Stimulated activated CD4-positive, alpha-beta T cell treated with anti-CD3 and anti-CD28 coated beads, Interleukin-2, amount 100 ng/mL, for 4 hours (primary cell): ENCODE measurements at regions not wholly inside any gene's neighbourhood (a gene's known extent, or its start where the extent isn't known, plus 50 kb on each side); places are given as distances from the start of the nearest gene placed in this dataset.
"Not testable (repeated sequence)": the region's sequence is repeated elsewhere in the genome, so short reads cannot be mapped to it uniquely, and the experiment has no call there.

Experiments used
- DNase-seq: peaks from one replicate; pipeline ENCODE4 v3.0.0-alpha.2; 2020; ENCODE audit warnings: low read depth

DNA sequence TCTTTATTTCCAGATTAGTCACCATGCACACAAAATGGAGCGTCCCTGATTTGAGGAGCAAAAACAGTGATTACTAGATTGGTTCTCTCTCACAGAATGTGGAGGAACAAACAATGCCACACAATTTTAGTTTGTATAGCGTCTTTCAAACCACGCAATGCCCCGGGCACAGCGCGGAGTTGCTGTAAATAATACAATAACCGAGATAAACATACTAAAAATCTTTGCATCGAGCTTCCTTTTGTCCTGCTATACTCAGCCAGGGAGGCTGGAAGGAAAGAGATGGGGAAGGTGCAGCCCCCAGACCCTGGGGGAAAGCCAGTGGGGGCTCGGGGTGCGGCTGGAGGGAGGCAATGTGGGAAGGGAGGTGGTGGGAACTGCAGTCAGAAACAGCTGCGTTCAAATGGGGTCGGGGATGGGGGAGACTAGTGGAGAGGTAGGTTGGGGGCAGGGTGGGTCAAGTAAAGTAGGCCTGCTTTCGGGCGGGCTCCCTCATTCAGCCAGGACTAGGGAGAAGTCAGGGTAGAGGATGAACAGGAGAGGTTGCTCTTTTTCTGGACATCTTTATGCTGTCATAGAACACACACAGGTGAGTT lies 366.3 kb downstream of the RPS6KC1 start:
- no peak for DNase-seq

DNA sequence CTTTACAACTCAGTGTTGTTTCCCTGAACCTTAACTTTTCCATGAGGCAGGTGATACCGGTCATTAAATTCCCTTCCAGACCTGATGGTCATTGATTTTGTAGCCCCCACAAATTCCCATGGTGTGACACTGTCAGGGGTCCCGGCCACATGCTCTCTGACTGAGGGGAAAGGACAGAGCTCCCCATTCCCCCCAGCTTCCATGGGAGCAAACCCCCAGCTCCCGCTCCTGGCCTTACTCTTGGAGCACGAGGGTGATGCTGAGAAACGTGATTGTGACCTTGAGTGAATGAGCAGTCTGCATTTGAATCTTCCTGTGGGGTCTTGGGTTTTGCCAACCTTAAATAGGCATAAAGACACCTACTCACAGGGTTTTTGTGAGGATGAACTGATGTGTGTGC lies 366.8 kb downstream of the RPS6KC1 start:
- no peak for DNase-seq

DNA sequence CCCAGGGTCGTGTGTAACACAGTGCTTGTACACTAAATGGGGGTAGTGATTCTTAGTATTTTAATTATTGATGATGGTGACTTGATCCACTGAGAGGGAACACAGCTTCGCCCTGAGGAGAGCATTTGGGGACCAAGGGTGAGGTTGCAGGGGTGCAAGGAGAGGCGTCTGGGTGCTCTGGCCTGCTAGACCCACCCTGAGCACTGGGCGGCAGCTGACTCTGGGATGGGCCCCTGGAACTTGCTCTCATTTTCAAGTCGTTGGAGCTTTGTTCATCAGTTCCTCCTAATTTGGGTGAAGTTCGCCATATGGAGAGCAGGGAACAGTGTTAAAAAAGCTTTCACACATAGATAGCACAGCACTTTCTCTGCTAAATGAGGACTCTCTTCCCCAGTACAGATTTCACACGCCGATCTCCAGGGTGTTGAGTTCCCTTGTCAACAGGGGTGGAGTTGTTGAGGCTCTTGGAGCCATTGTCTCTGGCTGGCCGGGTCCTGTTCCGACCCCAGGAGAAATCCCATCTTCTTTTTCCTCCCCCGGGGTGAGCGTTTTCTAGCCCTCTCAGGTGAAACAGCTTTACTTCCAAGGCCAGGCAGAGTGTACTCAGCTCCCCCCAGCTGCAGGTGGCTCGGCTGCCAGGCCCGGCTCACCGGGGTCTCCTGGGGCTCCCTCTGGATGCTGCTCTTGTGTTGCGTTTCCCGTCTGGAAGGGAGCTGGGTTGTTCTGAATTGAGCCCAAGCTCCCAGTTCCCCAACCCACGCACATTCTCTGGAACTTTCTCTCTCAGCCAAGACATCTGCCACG lies 367.4 kb downstream of the RPS6KC1 start:
- DNase-seq, result no peak

DNA sequence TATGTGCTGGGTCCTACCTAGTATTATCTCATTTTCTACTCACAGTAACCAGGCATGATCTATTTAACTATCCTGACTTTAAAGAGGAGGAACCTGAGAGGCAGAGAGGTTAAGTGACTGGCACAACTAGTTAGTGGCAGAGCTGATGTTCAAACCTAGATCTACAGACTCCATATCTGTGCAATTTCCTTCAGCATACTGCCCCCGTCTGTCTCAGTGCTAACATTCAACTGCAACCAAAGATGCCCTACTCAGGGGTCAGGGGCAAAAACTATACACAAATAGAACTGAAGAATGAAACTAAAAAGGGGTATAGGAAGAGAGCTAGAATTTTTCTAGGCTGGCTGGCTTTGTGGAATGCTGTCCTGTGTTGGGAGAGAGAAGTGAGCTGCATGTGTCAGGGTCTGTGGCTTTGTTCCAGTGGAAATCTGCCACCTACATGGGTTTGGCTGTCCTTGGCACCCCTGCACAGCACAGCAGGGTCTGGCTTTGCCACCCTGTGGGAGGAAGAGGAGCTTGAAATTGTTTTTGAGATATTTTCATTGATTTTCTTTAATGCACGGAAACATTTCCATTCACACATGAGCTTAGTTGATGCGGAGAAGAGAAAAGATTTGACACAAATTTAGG lies 368.5 kb downstream of the RPS6KC1 start:
- no peak for DNase-seq

DNA sequence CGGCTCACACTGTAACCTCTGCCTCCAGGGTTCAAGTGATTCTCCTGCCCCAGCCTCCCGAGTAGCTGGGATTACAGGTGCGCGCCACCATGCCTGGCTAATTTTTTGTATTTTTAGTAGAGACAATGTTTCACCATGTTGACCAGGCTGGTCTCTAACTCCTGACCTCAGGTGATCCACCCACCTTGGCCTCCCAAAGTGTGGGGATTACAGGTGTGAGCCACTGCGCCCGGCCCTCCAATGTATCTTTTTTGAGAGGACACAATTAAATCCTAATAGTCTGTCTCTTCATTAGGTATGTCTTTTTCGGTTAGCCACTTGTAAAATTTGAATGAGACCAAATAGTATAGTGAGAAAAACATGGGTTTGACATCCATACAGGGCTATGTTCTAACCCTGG lies 370.1 kb downstream of the RPS6KC1 start:
- DNase-seq, result not testable (repeated sequence)

DNA sequence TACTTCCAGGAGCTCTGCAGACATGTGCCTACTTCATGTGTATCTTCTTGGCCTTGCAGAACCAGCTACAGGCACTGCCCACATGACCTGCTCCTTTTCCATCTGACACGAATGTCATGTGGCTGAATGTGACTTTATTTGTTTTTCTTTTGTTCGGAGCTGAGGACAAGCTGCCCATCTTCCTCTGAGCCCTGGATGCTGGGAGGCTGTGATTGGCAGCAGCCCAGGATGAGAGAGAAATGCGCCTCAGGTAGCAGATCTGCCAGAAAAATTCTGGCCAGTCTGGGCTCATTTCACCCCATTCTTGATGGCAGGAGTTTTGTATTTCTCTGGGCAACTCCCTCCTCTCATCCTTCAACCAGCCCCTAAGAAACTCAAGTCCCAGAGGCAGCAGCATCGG lies 372.0 kb downstream of the RPS6KC1 start:
- DNase-seq, result no peak

DNA sequence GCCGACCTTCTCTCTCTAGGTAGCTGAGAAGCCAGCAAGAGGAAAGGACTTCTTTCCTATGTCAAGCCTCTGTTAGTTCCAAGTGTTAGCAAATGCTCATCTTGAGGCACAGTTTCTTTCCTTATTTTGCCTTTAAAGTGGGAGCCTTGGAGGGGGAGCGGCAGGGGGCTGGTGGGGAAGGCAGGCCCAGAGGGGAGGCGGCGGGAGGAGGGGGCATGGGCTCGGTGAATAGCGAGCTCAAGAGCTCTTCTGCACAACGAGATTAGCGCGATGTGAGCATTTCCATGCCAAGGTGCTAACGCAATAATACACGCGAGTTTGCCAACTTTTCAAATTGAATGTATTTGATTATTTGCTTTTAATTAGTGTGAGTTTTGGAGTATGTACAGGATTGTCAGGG lies 372.6 kb downstream of the RPS6KC1 start:
- no peak for DNase-seq

DNA sequence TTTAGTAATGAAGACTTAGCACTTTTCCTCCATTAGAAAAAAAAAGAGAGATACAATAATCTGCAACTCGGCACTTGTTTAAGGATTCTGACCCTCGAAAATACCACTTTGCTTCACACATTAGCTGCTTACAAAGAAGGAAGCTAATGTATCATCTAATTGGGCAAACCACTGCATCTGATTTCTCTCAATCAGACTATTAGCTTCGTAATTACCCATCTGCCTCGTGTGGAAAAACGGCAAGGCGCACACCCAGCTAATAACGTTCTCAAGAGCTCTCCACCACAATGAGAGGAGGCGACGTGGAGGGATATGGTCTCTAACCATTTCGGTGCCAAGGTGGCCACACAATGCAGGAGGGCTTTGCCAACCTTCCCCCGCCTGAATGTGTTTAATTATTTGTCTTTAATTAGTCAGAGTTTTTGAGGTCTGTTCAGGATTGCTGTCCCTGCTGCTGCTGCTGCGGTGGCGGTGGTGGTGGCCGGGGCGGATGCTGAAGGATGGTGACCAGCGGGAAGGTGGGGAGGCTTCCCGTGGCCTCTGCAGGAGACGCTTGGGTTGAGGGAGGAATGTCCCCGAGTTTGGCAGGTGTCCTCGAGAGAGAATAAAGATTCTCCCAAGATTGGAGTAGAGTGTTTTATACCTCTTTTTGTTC lies 374.5 kb downstream of the RPS6KC1 start:
- DNase-seq, result no peak

DNA sequence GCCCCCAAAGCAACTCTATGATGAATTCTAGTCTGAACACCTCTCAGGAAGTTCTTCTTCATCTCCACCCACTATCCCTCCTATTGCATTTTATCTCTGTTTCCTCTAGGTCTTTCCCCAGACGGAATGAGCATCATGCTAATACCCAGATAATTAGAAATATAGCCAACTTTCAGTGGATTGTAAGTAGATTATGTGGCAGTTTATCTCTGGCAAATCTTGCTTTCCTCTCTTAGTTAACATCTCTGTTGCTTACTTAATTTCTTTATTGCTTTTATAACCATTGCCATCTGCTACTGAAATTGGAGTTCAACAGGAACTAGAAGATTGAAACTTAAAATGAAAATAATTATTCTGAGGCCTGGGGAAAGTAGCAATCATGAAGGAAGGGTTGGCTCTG lies 378.6 kb downstream of the RPS6KC1 start:
- no peak for DNase-seq

DNA sequence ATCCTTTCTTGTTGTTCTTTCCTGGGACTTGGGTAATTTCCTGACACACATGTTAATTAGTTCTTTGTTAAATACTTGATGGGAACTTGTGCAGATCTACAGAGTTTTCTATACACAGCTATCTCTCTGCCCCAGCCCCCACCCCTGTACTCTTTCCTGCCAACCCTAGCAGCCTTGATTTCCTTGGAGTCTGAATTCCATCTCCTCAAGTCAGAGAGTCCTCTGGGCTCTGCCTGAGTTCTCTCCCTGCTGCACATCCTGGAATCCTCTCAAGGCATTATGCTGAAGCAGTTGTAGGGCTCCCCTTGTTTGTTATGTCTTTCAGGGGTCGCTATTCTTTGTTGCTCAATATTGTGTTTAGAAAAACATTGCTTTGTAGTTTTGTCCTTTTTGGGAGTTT lies 384.7 kb downstream of the RPS6KC1 start:
- no peak for DNase-seq

DNA sequence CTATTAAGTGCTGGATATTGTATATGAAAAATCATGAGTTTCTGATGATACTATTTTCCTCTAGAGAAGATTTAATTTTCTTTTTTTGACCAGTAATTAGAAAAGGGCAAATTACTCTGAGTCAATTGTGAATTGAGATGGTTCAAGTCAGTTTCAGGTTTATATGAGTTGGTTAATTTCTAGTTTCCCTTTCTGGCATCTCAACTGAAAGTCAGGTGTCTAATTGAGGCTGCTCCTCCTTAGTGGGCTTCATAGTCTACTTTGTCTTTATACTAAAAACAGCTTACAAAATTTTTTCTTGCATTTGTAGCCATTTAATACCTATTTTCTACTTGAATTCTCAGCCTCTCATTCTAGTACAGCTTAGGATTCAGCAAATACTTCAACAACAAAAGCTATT lies 387.3 kb downstream of the RPS6KC1 start:
- no peak for DNase-seq

DNA sequence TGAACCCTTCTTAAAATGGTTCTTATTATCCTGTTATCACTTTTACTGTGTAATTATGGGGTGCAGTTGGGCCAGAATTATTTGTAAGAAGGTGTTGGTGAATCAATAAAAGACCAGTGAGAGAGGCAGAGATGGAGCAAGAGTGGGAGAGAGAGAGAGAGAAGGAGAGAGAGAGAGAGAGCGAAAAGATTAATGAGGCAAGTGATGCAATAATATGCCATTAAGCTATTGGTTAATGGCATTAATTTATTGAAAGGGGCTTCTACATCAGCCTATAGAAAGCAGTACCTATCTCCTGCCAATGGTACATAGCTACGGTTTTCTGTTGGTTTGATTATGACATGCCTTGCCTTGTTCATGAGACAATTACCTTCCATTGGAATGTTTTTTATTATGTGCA lies 388.7 kb downstream of the RPS6KC1 start:
- no peak for DNase-seq

DNA sequence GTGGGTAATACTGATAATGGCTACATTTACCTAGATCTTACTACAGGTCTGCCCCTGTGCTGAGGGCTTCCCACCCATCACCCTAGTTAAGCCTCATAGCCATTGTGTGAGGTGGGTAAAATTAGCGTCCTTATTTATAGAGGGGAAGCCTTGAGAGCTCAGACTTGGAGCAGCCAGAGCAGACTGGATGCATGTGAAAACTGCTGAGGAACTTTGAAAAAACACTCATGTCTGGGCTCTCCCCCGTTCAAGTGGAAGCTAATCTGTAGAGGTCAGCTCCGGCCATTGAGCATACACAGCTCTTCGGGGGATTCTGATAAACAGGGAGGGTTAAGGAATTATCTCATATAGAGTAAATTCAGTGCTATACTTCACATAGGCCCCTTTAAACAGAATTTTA lies 389.7 kb downstream of the RPS6KC1 start:
- no peak for DNase-seq

DNA sequence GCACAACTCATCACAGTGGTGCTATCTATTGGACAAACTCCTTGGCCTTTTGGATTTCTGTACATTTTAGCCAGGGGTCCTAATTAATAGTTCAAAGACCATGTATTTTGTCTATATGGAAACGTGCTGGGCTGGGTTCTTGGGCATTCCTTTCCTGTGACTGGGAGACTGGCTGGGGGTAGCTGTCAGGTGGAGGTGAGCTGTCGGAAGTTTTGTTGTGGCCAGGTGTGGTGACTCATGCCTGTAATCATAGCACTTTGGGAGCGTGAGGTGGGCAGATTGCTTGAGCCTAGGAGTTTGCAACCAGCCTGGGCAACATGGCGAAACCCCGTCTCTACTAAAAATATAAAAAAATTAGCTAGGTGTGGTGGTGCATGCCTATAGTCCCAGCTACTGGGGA lies 392.4 kb downstream of the RPS6KC1 start:
- DNase-seq, result no peak

DNA sequence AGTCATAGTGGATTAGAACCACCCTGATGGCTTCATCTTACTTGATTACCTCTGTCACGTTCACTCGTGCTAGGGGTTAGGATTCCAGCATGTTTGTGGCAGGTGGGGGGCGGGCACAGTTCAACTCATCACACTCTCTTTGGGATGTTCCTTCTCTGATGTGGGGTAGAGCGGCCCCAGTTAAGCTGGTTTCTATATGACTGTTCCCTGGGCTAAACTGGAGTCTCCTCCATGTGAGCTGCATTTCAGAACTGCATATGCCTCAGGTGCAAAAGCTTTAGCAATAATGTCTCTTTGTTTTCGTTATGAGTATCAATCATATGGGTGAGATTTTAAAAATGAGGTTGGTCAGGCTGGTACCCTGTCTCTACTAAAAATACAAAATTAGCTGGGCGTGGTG lies 393.2 kb downstream of the RPS6KC1 start:
- DNase-seq, result no peak

DNA sequence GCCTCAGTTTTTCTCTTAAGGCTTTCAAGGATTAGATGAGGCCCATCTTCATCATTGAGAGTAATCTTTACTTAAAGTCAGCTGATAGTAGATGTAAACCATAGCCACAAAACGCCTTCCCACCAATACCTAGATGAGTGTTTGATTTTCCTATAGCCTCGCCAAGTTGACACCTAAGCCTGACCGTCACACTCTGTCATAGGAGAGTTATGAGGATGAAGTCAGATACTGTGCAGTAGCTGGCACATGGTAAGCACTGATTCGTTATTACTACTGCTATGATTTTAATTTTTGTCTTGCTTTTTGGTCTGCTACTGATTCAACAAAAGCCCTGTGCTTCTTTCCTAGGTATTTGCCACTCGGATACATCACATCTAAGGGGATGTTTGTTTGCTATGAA lies 395.5 kb downstream of the RPS6KC1 start:
- DNase-seq, result no peak

DNA sequence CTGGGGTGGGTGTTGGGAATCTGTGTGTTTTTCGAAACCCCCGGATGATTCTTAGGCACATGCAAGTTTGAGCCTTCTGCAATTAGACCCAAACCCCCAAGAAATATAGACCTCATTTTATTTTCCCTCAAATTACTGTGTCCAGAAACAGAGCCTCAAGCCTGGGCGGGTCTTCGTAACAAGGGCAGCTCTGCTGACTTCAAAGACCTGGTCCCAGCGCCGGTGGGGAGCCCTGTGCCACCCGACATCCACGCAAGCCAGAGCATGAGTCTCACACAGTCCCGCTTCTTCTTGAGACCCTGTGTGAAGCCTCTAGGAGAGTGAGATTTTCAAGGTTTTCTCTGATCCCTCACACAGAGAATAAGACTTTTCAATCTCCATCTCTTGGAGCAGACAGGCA lies 397.3 kb downstream of the RPS6KC1 start:
- DNase-seq, result no peak

DNA sequence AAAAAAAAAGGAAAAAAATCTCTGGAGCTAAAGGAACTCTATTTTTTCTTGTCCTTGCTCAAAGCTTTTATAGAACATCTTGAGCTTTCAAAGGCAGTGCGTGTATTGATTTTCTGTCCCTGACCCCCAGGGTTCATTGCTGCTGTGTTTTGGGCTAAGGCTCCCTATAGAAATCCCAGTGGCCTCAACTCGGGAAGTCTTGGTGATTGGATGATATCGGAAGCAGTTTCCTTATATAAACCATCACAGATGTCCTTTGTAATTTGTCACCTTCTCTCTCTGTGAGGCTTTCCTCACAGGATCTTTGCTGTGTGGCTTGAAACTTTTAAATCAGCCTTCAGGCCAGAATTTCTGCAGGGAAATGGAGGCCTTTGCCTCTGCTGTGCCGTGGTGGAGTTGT lies 397.7 kb downstream of the RPS6KC1 start:
- DNase-seq, result no peak

DNA sequence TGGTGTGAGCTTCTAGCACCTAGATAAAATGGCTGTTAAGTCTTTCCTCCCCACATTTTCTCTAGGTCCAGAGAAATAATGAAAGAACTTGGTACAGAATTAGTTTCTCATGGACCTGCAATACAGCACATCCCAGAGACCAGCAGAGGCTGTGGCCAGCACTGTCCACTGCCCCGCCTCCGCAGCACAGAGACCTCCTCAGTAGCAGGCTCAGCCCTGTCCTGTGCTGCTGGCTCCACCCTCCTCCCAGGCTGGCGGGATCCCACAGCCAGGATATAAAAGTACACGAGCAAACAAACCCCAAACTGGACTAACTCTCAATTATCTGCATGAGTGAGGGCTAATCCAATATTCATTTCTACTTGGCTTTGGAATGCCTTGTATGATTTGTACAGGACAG lies 401.5 kb downstream of the RPS6KC1 start:
- no peak for DNase-seq

DNA sequence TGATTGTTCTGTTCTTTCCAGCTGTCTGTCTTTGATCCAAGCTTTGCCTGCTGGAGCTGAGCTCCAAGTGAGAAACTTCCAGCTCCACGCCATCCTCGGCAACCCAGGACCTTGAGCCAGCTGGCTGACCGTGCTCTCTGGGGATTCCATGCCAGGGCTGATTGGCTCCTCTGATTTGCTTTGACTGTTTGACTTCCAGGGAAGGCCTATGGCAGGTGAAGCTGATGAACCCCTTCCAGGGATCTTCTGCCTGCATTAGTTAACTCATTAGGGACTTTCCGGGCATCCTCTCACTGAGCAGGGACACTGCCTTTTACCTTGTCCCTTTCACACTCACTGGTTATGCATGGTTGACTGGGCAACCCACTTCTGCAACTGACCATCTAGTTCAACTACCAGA lies 406.1 kb downstream of the RPS6KC1 start:
- no peak for DNase-seq

DNA sequence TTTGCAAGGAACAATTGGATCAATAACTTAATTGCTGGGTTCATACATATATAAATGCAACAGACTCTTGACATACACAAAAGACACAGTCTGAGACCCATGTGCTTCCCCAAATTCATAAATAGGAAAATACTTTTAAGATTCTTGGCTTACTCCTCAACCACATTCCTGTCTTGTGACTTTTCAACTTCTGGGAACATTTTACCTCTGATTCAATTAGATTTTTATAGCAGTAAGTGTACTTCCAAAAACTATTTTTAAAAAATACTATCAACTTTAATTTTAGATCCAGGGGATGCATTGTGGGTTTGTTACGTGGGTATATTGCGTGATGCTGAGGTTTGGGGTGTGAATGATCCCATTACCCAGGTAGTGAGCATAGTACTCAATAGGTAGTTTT lies 406.7 kb downstream of the RPS6KC1 start:
- DNase-seq, result no peak

DNA sequence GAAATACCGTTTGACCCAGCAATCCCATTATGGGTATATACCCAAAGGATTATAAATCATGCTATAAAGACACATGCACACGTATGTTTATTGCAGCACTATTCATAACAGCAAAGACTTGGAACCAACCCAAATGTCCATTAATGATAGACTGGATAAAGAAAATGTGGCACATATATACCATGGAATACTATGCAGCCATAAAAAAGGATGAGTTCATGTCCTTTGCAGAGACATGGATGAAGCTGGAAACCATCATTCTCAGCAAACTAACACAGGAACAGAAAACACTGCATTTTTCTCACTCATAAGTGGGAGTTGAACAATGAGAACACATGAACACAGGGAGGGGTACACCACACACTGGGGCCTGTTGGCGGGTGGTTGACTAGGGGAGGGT lies 411.3 kb downstream of the RPS6KC1 start:
- not testable (repeated sequence) for DNase-seq
